ENCODE measurements at regions not wholly inside any gene's neighbourhood (a gene's known extent, or its start where the extent isn't known, plus 50 kb on each side); places are given as distances from the start of the nearest gene placed in this dataset.

- no peak for TF ChIP-seq CTCF (IDR thresholded peaks at IDR 0.05)
- TF ChIP-seq POLR2A (IDR thresholded peaks at IDR 0.05): no peak
- no peak for TF ChIP-seq POLR2AphosphoS5 (IDR thresholded peaks at IDR 0.05)
Measured at GRCh38 chr4:34502086-34502485, 1742.2 kb downstream of the ARAP2 start.
